ENCODE measurements at regions not wholly inside any gene's neighbourhood (a gene's known extent, or its start where the extent isn't known, plus 50 kb on each side); places are given as distances from the start of the nearest gene placed in this dataset.
"Not testable (repeated sequence)": the region's sequence is repeated elsewhere in the genome, so short reads cannot be mapped to it uniquely, and the experiment has no call there.

- DNase-seq (no peak), ATAC-seq (ENCODE audit: low read depth) (no peak)
- Mint-ChIP-seq H3K36me3 (no peaks in the 10 kb centered on the region), H3K27me3 (no peaks in the 10 kb centered on the region), H3K27ac (no peak overlapping the region), H3K4me1 (no peaks in the 10 kb centered on the region), H3K4me3 (no peak overlapping the region), H3K9me3 (no peaks in the 10 kb centered on the region)
- POLR2A ChIA-PET = no interaction called here
These were observed 580.0 kb downstream of the XPNPEP1 start for GRCh38 chr10:109343293-109343692.

- no peak for DNase-seq
- no peaks in the 10 kb centered on the region for H3K27me3 Mint-ChIP-seq
- POLR2A ChIA-PET = no interaction called here
- no peak overlapping the region for H3K27ac Mint-ChIP-seq
- H3K9me3 Mint-ChIP-seq = peaks cover under 1% of the 10 kb centered on the region
- no peak for ATAC-seq (ENCODE audit: low read depth)
- no peaks in the 10 kb centered on the region for H3K4me1 Mint-ChIP-seq
- H3K4me3 Mint-ChIP-seq = no peak overlapping the region
- H3K36me3 Mint-ChIP-seq = no peaks in the 10 kb centered on the region
These were observed 581.3 kb downstream of the XPNPEP1 start for GRCh38 chr10:109341986-109342385.

GRCh38 chr10:109328001-109328400, 595.3 kb downstream of the XPNPEP1 start:
- Mint-ChIP-seq H3K4me1 (no peaks in the 10 kb centered on the region), H3K27ac (no peak overlapping the region), H3K36me3 (no peaks in the 10 kb centered on the region), H3K9me3 (no peaks in the 10 kb centered on the region), H3K27me3 (no peaks in the 10 kb centered on the region), H3K4me3 (no peak overlapping the region)
- POLR2A ChIA-PET = no interaction called here
- DNase-seq (no peak), ATAC-seq (ENCODE audit: low read depth) (no peak)

- Mint-ChIP-seq H3K9me3 (no peaks in the 10 kb centered on the region), H3K4me3 (no peak overlapping the region), H3K36me3 (no peaks in the 10 kb centered on the region), H3K4me1 (no peaks in the 10 kb centered on the region), H3K27me3 (no peaks in the 10 kb centered on the region), H3K27ac (no peak overlapping the region)
- DNase-seq (no peak), ATAC-seq (ENCODE audit: low read depth) (no peak)
- POLR2A ChIA-PET = no interaction called here
These were observed 596.0 kb downstream of the XPNPEP1 start for GRCh38 chr10:109327266-109327665.

GRCh38 chr10:109324721-109325120, 598.6 kb downstream of the XPNPEP1 start:
- DNase-seq = no peak
- Mint-ChIP-seq H3K9me3 (no peaks in the 10 kb centered on the region), H3K27me3 (no peaks in the 10 kb centered on the region), H3K27ac (no peak overlapping the region), H3K36me3 (no peaks in the 10 kb centered on the region), H3K4me1 (no peaks in the 10 kb centered on the region), H3K4me3 (no peak overlapping the region)
- ATAC-seq (ENCODE audit: low read depth) = no peak
- POLR2A ChIA-PET = no interaction called here

- Mint-ChIP-seq H3K27ac (no peak overlapping the region), H3K9me3 (no peaks in the 10 kb centered on the region), H3K27me3 (no peaks in the 10 kb centered on the region), H3K36me3 (no peaks in the 10 kb centered on the region), H3K4me1 (no peaks in the 10 kb centered on the region), H3K4me3 (no peak overlapping the region)
- DNase-seq = no peak
- ATAC-seq (ENCODE audit: low read depth) = no peak
- POLR2A ChIA-PET = no interaction called here
These were observed 605.5 kb downstream of the XPNPEP1 start for GRCh38 chr10:109317746-109318366.

- H3K4me1 Mint-ChIP-seq; POLR2A ChIA-PET; H3K4me3 Mint-ChIP-seq; H3K27me3 Mint-ChIP-seq; H3K36me3 Mint-ChIP-seq; H3K9me3 Mint-ChIP-seq; H3K27ac Mint-ChIP-seq; DNase-seq; ATAC-seq (ENCODE audit: low read depth): not testable (repeated sequence)
These were observed 609.3 kb downstream of the XPNPEP1 start for GRCh38 chr10:109314016-109314415.

- H3K27me3 Mint-ChIP-seq; DNase-seq; POLR2A ChIA-PET; H3K36me3 Mint-ChIP-seq; H3K27ac Mint-ChIP-seq; H3K4me3 Mint-ChIP-seq; H3K4me1 Mint-ChIP-seq; H3K9me3 Mint-ChIP-seq; ATAC-seq (ENCODE audit: low read depth): not testable (repeated sequence)
These were observed 610.8 kb downstream of the XPNPEP1 start for GRCh38 chr10:109312555-109312954.

GRCh38 chr10:109308971-109309370, 614.3 kb downstream of the XPNPEP1 start:
- POLR2A ChIA-PET = no interaction called here
- no peak for DNase-seq
- Mint-ChIP-seq H3K27me3 (no peaks in the 10 kb centered on the region), H3K9me3 (peaks cover 3% of the 10 kb centered on the region), H3K36me3 (no peaks in the 10 kb centered on the region), H3K4me3 (no peak overlapping the region), H3K4me1 (no peaks in the 10 kb centered on the region), H3K27ac (no peak overlapping the region)
- no peak for ATAC-seq (ENCODE audit: low read depth)

GRCh38 chr10:109307102-109307501, 616.2 kb downstream of the XPNPEP1 start:
- H3K27ac Mint-ChIP-seq; H3K9me3 Mint-ChIP-seq; H3K4me3 Mint-ChIP-seq; ATAC-seq (ENCODE audit: low read depth); H3K4me1 Mint-ChIP-seq; DNase-seq; POLR2A ChIA-PET; H3K36me3 Mint-ChIP-seq; H3K27me3 Mint-ChIP-seq: not testable (repeated sequence)

GRCh38 chr10:109306698-109307097, 616.6 kb downstream of the XPNPEP1 start:
- H3K36me3 Mint-ChIP-seq = no peaks in the 10 kb centered on the region
- H3K27ac Mint-ChIP-seq = no peak overlapping the region

GRCh38 chr10:109287858-109288257, 635.5 kb downstream of the XPNPEP1 start:
- POLR2A ChIA-PET = no interaction called here

More at GRCh38 chr10:109306698-109307097, 616.6 kb downstream of the XPNPEP1 start:
- DNase-seq (no peak), ATAC-seq (ENCODE audit: low read depth) (no peak)
- Mint-ChIP-seq H3K4me3 (no peak overlapping the region), H3K4me1 (no peaks in the 10 kb centered on the region), H3K27me3 (no peaks in the 10 kb centered on the region), H3K9me3 (no peaks in the 10 kb centered on the region)
- POLR2A ChIA-PET = no interaction called here

GRCh38 chr10:109282510-109282909, 640.8 kb downstream of the XPNPEP1 start:
- no peaks in the 10 kb centered on the region for H3K4me1 Mint-ChIP-seq
- DNase-seq (no peak), ATAC-seq (ENCODE audit: low read depth) (no peak)
- no peak overlapping the region for H3K27ac Mint-ChIP-seq
- H3K4me3 Mint-ChIP-seq = no peak overlapping the region
- H3K36me3 Mint-ChIP-seq = no peaks in the 10 kb centered on the region
- no peaks in the 10 kb centered on the region for H3K9me3 Mint-ChIP-seq
- no peaks in the 10 kb centered on the region for H3K27me3 Mint-ChIP-seq
- POLR2A ChIA-PET = no interaction called here

More at GRCh38 chr10:109287858-109288257, 635.5 kb downstream of the XPNPEP1 start:
- Mint-ChIP-seq H3K27me3 (no peaks in the 10 kb centered on the region), H3K9me3 (peaks cover 2% of the 10 kb centered on the region), H3K4me1 (no peaks in the 10 kb centered on the region), H3K27ac (no peak overlapping the region), H3K36me3 (no peaks in the 10 kb centered on the region), H3K4me3 (no peak overlapping the region)
- ATAC-seq (ENCODE audit: low read depth) (no peak), DNase-seq (no peak)

GRCh38 chr10:109281347-109281746, 642.0 kb downstream of the XPNPEP1 start:
- ATAC-seq (ENCODE audit: low read depth) (no peak), DNase-seq (no peak)
- no peaks in the 10 kb centered on the region for H3K36me3 Mint-ChIP-seq
- no peaks in the 10 kb centered on the region for H3K27me3 Mint-ChIP-seq
- H3K27ac Mint-ChIP-seq = no peak overlapping the region
- no peaks in the 10 kb centered on the region for H3K4me1 Mint-ChIP-seq
- POLR2A ChIA-PET = no interaction called here
- H3K4me3 Mint-ChIP-seq = no peak overlapping the region
- no peaks in the 10 kb centered on the region for H3K9me3 Mint-ChIP-seq

GRCh38 chr10:109280837-109281236, 642.5 kb downstream of the XPNPEP1 start:
- H3K27me3 Mint-ChIP-seq = no peaks in the 10 kb centered on the region
- H3K9me3 Mint-ChIP-seq = no peaks in the 10 kb centered on the region
- H3K27ac Mint-ChIP-seq = no peak overlapping the region
- no peak for ATAC-seq (ENCODE audit: low read depth)
- no peaks in the 10 kb centered on the region for H3K36me3 Mint-ChIP-seq
- H3K4me1 Mint-ChIP-seq = no peaks in the 10 kb centered on the region
- no peak for DNase-seq
- no peak overlapping the region for H3K4me3 Mint-ChIP-seq
- POLR2A ChIA-PET = no interaction called here

All from activated naive CD8-positive, alpha-beta T cell treated with anti-CD3 and anti-CD28 coated beads, Interleukin-2, amount 10 ng/mL, durations not matched to agents 7 days and 5 days (primary cell).